ENCODE measurements at regions not wholly inside any gene's neighbourhood (a gene's known extent, or its start where the extent isn't known, plus 50 kb on each side); places are given as distances from the start of the nearest gene placed in this dataset.
"Not testable (repeated sequence)": the region's sequence is repeated elsewhere in the genome, so short reads cannot be mapped to it uniquely, and the experiment has no call there.

DNA sequence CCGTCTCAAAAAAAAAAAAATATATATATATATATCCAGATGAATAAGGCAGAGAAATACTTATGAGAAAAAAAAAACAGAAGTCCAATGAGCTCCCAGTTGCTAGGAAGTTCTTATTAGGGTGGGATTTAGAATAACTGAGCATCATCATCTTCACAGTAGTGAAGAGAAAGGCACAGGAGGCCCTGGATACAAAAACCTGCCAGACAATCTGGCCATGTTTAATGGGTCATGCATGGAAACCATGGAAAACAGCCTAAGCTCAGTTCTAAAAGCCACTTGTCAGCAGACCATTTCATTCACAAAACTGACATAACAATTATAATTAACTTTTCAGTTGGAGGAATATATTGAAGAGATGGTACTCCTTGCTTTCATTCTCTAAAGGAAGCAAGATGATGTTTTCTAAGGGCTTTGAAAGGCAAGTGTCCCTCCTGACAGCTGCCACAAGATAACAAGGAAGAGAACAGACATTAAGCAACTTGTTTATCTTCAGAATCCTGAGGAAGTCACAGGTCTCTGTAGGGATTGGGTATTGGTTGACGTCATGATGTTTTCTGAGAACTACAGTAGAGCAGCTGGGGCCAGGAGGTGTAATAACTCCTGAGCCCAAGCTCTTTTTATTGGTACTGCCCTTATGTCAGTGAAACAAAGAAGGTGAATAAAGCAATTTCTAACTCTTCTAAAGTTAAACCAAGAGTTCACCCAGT lies 463.1 kb downstream of the DMAC1 start:
- DNase-seq, result no peak

DNA sequence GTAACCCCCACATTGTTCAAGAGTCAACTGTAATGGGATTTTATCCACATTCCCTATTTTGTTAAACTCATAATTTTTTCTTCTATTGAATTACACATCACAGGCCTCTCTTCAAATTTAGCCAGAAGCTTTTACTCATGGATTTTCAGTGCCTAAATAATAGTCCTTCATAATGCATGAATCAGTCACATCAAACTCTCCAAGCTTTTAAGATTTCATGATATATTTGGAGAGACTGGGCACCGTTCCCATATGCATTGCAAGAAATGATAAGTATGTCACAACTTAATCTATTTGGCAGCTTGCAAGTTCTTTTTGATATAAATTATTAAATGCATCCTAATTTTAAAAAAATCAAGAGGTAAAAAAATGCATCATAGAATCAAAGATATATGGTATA lies 465.9 kb downstream of the DMAC1 start:
- no peak for DNase-seq

DNA sequence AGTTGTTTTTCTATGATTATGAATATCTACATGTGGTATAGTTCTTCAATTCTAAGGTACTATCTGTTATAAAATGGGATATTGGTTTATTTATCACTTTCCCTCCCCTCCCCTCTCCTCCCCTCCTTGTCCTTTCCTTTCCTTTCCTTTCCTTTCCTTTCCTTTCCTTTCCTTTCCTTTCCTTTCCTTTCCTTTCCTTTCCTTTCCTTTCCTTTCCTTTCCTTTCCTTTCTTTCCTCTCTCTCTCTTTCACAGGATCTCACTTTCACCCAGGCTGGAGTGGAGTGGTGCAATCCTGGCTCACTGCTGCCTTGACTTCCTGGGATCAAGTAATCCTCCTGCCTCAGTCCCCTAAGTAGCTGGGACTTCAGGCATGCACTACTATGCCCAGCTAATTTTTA lies 466.8 kb downstream of the DMAC1 start:
- no peak for DNase-seq

DNA sequence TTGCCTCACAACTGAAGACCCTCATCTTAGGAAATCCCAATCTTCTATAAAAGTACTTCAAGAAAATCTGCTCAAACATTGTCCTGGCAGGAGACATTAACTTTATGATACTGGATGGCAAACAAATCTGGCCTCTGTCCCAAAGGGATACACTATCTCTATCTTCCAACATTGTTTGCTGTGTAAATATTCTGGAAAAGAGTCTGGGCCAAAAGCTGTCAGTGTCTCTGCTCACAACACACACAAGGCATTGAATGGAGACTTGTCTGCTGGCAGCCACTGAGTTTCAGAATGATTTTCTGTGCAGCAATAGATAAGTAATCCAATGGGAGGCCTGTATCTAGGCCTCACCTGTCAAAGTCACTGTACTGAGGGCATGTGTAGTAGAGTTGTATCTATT lies 471.1 kb downstream of the DMAC1 start:
- no peak for DNase-seq

DNA sequence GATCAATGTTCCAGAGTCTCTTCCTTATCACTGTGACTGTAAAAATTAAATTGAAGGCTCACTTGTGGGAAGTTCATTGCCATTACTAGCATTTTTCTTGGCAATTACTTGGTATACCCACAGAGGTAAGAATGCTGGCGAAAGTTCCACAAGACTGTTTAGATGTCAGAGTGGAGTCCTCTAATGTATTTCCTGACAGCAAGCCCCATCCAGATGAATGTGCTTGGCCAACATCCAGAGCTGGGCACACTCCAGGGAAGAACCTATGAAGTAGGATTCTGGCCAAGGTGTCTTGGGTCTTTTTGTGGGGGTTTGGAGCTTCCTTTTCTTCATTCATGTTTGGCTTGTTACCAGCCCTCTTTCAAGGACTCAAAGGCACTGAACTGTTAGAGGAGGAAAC lies 473.6 kb downstream of the DMAC1 start:
- no peak for DNase-seq

DNA sequence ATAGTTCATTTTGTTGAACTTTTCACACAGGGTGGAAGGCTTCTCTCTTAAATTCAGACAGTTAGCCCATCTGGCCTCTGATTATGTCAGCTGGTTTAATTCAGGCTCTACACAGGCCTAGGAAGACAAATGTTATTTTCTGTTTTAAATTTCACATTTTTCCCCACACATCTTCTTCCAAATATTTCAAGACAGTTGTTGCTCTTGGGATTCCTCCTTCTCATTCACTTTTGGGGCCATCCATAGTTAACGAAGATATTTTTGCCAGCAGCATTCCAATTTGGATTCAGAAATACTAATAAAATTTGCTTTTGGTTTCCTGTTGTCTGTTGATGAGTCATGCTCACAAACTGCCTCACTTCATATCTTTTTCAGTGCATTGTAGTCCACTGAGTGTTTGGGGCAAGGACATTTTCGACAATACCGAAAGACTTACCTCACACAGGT lies 475.4 kb downstream of the DMAC1 start:
- DNase-seq, result no peak

DNA sequence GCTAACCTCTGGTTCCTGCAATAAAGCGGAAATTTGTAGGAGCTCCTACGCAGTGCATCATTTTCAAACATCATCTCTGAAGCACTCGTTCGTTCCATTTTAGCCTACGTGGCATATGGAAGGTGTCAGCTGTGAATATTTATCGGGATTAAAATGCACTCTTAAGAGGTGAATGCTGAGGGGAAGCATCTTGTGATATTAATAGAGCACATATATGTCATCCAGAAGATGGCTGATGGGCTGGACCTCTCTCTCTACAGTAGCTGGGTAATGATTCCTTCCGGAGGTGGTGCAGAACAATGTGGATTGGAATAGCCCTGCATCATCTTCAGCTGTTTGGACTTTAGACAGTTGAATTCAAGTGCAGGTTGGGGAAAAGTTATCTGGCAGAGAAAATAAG lies 478.7 kb downstream of the DMAC1 start:
- no peak for DNase-seq

DNA sequence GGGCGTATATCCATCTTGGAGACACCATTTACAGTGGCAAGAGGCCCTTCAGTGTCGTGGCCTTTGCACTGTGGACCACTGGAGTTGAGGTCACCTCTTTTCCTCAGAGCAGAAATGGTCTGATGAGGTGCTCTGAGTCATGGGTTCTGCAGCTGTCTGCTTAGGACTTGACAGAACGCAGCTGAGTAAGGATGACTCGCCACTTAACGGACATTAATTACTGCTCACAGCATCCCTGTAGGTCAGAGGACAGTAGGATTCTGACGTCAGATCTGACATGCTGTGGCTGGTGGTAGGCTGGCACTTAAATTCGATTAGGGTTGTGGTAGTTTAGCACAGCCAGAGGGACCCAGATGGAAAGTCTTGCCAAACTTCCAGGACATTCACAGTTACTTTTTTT lies 479.4 kb downstream of the DMAC1 start:
- DNase-seq, result no peak

DNA sequence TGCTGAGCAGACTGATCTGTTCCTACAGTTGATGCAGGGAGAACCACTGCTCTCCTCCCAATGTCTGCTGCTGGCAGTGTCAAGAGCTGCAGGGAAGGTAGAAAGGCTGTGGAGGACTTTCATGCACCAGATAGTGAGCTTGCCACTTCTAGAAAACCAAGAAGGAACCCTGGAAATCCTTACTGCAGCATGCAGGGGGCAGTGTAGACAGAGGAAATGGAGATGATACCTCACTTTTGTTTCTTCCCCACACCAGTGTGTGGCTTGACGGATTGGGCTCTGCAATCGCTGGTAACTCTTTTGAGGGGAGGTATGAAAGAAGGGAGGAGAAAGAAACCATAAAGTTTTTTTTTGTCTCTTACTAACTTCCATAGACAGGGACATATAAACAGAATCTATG lies 480.7 kb downstream of the DMAC1 start:
- no peak for DNase-seq

DNA sequence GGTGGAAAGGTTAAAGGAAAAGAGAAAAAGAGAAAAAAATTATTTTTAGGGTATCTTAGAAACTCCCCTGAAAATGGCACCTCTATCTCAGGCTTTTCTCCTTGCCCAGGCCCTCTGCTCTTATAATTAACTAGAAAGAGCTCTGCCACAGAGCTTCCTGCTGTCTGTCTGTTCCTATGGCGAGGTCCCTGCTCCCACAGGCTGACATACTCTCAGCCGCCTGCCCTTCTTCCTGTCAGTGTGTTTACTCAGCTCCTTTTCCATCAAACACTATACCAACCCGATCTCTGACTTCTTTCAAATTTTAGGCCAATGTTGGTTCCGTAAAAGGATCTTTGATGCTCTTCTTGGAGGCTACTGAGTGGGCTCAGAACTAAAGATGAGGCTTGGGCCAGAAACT lies 482.6 kb downstream of the DMAC1 start:
- no peak for DNase-seq

DNA sequence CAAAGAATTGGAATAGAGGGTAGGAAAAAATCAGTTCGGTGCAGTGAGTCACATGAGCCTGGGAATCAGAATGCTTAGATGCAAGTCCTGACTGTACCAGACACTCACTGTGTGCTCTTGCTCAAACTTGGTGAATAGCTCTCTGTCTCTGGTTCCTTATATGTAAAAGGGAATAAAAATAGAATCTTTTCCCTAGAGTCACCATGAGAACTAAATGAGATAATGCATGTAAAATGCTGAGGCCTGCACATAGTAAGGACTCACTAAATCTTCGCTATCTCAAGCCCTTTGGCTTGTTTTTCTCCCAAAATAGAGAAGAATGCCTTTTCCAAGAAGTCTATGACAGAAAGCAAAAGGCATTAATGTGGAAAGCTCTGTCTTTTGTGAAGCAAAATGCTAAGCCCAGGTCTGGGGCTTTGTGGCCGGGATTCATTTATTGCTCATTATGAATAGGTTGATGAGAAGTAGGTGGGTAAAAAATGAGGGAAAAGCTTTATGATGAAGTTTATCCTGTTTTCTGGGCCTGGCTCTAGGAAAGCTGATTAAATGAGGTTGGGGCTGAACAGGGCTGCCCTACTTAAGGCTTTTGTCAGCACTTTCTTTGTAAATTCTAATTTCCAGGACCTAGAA lies 483.3 kb downstream of the DMAC1 start:
- DNase-seq, result no peak

DNA sequence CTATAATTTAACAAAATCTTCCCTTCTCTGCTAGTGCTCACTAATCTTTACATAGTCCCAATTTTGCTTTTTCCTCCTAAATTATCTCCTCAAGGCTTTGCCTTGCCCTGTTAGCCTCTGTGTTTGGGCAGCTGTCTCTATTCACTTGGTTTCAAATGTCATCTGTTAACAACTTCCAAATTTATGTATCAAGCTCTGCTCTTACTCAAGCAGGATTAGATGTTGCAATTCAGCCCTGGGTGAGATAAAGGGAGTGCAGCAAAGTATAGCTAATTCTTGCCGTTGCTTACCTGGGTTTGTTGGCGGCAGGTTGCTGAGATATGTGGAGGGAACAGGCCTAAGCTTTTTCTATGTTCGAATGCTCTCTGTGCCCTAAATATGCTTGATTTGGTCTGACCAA lies 483.8 kb downstream of the DMAC1 start:
- DNase-seq, result no peak

DNA sequence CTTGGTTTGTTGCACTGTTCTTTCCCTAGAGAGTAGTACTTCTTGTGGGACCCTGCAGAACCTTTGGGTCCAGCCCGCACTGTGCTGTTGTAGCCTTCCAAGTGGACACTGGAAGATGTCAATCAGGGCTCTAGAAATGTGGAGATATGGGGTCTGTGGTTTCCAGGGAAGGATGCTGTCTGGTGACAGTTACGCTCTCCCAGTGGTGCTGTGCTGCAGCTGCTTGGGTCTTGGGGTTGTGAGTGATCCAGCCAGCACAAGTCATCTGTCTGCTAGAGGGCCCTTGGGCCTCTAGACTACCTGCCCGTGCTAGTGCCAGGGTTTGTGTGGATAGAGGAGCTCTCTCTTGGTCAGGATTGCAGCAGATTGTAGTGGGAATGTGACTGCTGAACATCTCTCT lies 484.5 kb downstream of the DMAC1 start:
- no peak for DNase-seq

DNA sequence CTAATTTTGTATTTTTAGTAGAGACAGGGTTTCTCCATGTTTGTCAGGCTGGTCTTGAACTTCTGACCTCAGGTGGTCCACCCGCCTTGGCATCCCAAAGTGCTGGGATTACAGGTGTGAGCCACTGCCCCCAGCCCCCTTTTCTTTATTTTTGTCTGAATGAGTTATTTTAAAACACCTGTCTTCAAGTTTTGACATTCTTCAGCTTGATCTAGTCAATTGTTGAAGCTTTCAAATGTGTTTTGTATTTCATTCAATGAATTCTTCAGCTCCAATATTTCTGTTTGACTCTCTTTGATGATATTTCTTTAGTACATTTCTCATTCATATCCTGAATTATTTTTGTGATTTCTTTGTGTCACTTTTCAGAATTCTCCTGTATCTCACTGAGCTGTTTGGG lies 486.2 kb downstream of the DMAC1 start:
- DNase-seq, result no peak

DNA sequence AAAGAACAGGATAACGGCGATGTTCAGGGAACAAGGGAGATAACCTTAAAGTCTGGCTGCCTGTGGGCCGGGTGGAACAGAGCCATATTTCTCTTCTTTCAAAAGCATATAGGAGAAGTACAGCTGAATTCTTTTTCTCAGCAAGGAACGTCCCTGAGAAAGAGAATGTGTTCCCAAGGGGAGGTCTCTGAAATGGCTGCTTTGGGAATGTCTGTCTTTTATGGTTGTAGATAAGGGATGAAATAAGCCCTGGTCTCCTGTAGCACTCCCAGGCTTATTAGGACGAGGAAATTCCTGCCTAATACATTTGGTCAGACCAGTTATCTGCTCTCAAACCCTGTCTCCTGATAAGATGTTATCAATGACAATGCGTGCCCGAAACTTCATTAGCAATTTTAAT lies 490.5 kb downstream of the DMAC1 start:
- not testable (repeated sequence) for DNase-seq

DNA sequence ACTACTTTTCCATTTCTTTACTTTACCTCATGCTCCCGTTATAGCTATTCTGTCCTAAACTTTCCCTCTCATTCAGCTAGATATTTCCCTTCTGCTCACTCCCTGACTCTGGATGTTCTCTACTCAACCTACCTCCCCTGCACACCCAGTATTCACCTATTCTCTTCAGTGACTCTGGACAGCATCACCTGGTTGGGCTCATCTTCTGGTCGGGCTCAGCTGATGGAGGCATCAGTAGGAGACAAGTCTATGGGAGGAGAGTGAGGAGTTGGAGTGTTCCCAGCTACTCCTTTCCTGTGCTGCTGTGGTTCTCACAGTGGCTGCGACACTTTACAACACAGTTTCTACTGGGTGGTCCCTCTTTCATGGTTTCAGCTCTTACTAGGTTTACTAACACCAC lies 493.9 kb downstream of the DMAC1 start:
- DNase-seq, result no peak

DNA sequence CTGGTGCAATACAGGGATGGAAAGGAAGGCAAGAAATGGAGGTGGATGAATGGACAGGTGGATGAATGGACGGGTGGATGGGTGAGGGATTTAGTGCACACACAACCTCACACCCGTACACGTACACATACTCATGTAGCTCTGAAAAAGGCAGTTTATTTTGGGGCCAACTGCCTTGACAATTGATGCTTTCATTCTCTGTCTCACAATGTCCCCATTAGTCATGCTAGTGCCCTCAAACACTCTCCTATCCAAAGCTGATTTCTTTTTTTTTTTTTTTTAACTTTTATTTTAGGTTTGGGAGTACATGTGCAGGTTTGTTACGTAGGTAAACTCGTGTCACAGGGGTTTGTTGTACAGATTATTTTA lies 495.0 kb downstream of the DMAC1 start:
- DNase-seq, result no peak

DNA sequence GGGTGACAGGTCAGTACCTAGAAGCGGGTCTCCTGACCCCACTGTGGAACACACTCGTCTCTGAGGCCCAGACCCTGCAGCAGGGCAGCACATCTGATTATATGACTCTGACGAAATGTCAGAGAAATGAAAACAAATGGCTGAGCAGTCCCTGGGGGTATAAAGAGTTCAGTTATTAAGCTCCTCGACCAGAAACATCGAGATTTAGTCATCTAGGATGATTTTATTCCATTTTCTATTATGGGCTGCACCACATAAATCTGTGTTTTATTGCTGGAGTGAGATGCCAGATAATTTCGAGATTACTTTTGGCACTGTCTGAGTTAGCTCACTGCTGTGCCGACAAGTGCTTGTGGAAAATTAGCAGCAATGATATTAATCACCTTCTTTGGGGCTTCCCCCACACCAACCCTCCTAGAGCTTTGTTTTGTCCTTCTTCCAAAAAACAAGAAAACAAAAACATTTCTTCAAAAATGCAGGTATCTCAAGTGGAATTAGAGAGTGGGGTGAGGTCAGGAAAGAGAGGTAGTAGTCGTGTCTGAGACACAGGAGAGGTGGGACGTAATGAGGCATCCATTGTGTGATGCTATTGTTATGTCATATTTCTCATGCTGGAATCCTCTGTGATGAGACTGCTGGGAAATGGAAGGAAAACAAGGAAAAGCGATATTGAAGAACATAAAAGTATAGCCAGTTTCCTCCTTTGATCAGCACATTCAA lies 495.5 kb downstream of the DMAC1 start:
- DNase-seq, result no peak

DNA sequence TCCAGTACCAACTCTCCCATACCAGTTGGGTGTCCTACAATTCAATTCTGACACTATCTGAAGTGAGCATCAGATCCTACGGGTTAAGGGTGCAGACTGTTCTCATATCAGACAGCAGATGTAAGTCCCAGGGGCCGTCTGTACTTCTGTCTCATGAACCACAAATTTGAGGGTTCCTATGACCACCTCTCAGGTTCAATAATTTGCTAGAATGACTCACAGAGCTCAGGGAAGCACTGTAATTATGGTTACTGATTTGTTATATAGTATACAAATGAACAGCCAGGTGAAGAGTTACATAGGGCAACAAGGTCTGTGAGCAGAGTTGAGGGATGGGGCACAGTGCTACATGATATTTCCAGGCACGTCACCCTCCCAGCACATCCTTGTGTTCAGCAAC lies 499.1 kb downstream of the DMAC1 start:
- DNase-seq, result no peak

DNA sequence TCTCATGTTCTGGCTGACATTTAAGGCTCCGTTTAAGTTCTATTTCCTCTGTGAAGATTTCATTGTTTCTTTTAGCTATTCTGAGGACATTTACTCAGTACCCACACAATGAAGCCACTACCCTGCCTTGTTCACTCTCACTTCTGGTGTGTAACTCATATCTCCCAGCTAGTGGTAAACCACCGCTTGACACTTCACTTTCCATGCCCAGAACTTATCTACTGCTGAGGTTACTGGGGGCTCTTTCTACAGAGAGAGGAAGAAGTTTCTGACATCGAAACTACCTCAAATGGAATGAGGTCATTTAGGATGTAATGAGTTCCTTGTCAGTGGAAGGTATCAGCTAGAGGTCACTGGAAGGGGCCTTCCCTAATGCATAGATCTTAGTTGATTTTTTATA lies 501.5 kb downstream of the DMAC1 start:
- no peak for DNase-seq

DNA sequence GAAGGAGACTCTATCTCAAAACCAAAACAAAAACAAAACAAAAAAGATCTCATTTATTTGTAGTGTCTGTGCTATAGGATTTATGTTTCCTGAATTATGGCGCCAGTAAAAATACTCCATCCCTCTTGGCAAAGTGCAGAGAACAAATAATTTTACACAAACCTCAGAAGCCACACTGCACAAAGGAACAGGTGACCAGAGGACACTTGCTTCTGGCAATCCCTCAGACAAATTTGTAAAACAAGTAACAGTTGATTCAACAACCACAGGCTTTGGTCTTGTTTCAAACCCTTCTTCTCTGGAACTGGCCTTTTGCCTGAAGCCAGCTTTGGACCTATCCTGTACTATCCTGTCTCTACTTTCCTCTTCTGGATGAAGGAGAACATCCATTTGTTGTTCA lies 502.1 kb downstream of the DMAC1 start:
- DNase-seq, result no peak

DNA sequence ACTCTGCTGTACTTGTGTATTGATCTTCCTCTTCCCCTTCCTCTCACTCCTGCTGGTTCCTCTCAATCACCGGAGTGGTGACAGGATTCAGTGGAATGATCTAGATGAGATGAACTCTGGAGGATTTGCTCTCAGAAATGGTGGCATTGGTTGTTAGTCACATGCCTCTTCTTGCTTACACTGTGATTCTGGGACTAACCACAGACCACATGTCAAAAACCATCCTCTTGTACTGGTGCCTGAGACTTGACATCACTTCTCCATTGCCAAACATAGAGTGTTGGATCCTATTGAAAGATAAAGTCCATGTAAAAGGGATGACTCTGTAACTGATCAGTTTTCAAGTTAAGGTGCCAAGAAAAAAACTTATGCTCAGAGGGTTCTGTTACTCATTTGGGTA lies 506.5 kb downstream of the DMAC1 start:
- DNase-seq, result no peak

DNA sequence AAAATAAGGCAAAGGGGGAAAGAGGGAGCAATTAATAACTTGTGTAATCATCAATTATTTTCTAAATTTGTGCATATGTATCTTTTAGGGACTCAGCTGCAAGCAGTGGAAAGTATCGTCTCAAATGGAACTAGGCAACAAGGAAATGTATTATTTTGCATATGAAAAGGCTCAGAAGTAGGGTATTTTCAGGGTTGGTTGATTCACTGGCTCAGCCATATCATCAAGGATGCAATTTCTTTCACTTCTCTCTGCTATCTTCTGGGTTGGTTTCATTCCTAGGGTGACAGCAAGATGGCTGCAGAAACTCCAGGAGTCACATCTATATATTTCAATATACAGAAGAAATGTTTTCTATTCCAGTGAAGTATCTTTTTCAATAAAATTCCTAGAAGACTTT lies 509.8 kb downstream of the DMAC1 start:
- DNase-seq, result no peak

DNA sequence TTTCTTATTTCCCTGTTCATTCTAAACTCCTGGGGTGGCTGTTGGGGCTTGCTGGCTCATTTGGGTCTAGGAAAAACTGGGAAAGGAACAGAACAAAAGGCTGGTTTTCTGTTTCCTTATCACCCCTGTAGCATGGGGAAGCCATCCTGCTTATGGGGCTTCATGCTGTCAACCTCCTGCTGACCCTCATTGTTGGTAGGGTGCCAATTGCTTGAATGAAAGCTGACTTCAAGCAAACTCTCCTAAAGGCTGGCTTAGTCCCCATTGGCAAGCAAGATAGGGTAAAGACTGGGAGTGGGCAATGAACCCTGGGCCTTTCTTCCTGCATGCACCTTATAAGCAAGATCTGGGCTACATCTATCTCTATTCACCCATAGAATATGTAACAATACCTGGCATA lies 511.6 kb downstream of the DMAC1 start:
- no peak for DNase-seq

DNA sequence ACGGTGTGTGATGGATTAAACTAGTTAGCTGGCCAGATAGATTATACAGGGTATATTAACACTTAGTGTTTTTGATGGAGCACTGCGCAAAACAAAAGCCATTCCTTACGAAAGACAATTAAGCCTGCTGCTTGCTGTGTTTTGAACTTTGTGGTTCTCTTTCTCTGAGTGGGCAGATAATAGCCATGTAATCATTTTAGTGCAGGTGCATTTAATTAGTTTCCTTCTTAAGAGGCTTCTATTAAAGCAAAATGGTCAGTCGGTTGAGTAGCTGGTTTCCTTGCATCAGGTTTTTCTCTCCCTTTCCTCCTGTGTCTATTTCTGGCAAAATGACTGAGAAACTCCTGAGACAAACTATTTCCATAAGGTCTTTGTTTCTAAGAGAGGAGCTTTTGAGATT lies 512.5 kb downstream of the DMAC1 start:
- no peak for DNase-seq

Data from cerebellar nuclear complex (tissue), 1 donor.